ENCODE measurements at regions not wholly inside any gene's neighbourhood (a gene's known extent, or its start where the extent isn't known, plus 50 kb on each side); places are given as distances from the start of the nearest gene placed in this dataset.

- no peak for TF ChIP-seq POLR2A (IDR thresholded peaks at IDR 0.05; ENCODE audit: low read length)
- no peak for TF ChIP-seq GATA1 (IDR thresholded peaks at IDR 0.05; ENCODE audit: low read depth, low read length)
Measured at GRCh38 chr11:80293293-80293692, 852.5 kb upstream of the TENM4 start.
